ENCODE measurements at regions not wholly inside any gene's neighbourhood (a gene's known extent, or its start where the extent isn't known, plus 50 kb on each side); places are given as distances from the start of the nearest gene placed in this dataset.

DNA sequence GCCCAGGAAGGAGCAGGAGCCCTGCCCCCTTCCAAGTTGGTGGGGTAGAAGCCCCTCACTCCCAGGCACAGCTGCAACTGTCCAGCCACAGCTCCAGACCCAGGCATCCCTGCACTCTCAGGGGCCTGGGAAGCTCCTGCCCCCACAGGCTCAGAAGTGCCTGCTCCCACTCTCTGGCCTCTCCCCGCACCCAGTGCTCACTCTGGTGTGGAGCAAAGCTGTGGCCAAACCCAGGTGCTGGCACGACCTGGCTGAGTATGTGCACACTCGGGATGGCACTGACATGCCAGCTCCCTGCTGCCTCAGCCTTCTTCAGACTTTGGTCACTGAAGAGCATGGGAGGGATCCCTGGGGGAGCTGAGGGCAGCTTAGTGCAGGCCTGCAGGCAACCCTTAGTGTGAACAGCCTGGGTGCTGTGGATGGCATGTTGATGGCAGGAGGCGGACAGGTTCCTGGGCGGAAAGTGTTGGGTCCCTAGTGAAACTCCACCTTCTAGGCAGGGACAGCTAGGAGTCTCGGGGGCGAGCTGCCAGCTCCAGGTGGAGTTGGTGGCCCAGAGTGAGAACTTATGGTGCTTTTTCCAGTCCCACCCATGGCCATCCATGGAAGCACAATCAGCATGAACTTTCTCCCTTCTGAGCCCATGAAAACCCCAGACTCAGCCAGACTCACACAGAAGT, 489.2 kb upstream of the ROBO2 start:
- DNase-seq: no peak

- no peak for DNase-seq
Observed at GRCh38 chr3:76551739-76552138, 488.2 kb upstream of the ROBO2 start.

GRCh38 chr3:76552653-76553052, 487.2 kb upstream of the ROBO2 start:
- no peak for DNase-seq

DNA sequence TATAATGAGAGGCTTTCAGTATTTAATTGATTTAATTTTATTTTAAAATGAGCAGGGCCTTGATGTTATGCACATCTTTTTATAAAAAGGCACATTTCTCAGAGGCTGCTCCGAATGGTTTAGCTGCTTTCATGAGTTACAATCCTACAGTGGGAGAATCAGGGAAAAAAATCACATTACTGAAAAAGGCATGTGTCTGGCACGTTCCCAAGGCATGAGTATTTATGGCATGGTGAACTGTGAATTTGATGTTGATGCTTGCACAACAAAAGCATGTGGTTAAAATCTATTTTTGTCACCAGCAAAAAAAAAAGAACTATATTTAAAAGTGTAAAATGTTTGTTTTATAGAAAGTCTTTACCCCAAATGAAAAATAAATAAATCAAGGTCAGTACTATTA, 485.2 kb upstream of the ROBO2 start:
- DNase-seq: no peak

- peak; percentile 32 for DNase-seq
Observed at GRCh38 chr3:76561494-76562236, 478.2 kb upstream of the ROBO2 start.

DNA sequence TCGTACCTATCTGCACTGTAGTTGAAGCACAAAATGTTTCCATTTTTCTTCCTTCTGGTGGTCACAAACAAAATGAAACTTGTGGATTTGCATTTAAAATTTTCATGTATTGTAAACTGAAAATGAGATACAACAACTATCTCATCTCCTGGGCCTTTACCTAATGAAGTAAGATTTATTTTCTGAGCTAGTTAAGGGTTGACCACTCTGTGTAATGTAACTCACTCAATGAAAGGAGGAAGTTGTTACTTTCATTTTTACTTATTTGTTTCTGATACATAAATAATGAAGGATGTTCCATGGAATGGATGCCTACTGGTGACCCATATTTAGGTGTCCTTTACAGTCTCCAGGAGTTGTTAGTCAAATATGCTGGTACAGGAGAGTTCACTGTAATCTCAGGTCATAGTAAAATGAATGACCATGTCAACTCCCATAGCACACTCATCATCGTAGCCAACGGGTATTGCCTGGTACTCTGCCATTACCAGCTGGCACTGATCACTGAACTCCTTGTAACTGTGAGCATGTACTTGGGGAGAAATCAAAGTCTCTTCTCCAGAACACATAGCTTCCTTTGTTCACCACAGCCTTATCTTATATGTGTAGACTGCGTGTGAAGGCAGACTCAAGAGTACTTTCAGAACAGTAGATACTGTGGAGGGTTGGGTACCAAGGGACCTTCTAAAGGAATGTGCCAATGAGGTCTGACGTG, 474.2 kb upstream of the ROBO2 start:
- DNase-seq: no peak

- DNase-seq: no peak
Observed at GRCh38 chr3:76566211-76566534, 473.7 kb upstream of the ROBO2 start.

GRCh38 chr3:76566904-76567303, 473.0 kb upstream of the ROBO2 start:
- no peak for DNase-seq

GRCh38 chr3:76570436-76571057, 469.4 kb upstream of the ROBO2 start:
- peak; percentile 4 for DNase-seq

DNA sequence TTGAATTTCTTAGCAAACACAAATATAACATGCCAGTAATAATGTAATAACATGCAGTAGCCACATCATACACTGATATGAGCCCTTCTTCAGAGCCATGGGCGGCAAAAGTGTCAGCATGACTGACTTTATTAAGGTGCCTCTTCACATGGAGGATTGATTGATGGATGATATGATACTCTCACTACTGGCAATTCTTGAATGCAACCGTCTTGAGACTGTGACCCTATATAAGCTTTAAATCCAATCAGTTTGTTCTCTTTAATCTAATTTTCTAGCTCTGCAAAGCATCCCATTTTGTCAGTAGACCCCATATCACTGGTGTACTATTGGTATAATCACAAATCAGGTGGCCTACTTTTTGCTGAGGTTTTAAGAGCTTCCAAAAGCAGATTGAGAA, 463.7 kb upstream of the ROBO2 start:
- no peak for DNase-seq

DNA sequence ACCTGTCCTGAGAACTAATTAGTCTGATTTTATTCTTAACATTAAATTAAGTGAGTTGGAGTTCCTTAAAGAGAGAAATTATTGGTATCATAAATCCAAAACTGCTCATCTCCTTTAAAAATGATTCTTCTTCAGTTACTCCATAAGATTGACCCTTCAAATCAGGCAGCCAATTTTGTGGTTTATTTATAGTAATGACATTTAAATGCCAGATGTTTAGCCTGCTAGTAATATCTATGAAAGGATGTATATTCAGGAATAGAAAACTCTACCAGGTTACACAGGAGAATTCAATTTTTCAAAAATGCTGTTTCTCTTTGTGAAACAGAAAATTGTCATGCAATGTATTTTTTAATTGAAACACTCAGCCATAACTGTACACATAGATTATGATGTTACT, 457.8 kb upstream of the ROBO2 start:
- DNase-seq: no peak

- DNase-seq: no peak
Observed at GRCh38 chr3:76582632-76583378, 457.1 kb upstream of the ROBO2 start.

DNA sequence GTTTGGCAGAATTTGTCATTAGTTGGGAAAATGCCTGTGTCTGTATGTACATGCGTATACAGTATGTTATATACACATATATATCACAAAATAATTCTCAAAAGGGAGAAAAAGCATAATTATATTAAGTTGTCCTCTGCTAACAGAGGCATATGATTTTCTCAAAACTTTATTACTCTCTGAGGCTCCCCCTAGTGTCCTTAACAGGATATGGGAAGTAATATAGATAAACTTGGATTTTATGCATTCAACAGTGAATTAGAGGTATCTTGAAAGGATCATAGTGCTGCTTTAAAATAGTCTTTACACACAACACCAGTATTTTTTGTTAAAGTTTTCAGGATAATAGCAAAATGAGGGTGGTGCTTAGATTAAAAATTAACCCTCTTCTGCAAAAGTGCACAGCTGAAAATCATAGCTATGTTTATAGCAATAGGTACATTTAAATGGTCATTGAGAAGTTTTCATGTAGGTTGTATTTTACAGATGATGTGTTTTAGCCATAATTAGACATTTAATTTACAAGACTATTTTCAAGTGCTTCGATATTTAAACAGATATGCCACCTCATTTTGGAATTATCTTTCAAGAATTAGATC, 454.0 kb upstream of the ROBO2 start:
- DNase-seq: no peak

DNA sequence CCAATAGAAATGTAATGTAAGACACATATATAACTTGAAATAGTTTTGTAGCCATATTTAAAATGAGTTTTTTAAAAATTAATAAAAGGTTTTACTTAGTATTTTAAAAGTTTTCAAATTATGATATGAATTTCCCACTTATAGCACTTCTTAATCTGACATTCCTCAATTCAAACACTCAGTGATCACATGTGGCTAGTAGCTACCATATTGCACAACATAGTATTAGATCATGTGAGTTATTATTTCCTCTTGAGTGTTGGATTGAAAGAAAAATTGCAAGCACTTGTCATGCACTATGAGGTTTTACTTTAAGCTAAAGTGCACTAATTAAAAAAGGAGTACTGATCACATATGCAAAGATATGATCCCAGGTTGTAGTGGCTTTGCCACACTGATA, 453.4 kb upstream of the ROBO2 start:
- DNase-seq: no peak

- no peak for DNase-seq
Observed at GRCh38 chr3:76610150-76610549, 429.7 kb upstream of the ROBO2 start.

DNA sequence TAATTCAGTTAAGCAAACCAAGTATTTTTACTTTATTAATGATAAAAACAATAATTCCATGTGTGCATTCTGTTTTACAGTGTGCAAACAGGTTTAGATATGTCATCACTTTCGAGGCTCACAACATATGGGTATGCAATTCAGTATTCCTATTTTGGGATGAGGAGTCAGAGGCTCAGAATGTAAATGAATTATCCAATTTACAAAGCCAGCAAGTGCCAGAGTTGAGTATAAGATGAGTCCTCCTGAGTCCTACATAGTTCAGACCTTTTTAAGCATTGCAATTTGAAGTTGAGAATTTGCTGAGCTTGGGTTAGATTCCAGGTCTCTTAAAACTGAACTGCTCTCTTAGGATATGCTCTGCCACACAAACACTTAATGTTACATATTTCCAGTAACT, 424.2 kb upstream of the ROBO2 start:
- no peak for DNase-seq

DNA sequence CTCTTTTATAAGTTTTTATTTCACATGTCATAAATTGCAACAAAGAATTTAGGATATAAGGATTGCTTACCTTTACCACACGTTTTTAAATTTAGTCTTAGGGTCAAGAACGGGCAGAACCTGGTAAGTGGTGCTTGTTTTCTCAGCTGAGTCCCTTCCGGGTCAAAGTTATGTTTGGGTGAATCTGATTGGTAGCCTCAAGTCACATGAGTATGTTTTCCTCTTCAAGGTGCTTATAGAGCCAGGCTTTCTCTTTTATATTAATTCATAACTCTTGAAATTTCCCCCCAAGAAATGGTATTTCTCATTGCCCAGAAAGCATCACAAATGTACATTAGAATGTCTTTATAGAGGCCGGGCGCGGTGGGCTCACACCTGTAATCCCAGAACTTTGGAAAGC, 415.7 kb upstream of the ROBO2 start:
- DNase-seq: no peak

DNA sequence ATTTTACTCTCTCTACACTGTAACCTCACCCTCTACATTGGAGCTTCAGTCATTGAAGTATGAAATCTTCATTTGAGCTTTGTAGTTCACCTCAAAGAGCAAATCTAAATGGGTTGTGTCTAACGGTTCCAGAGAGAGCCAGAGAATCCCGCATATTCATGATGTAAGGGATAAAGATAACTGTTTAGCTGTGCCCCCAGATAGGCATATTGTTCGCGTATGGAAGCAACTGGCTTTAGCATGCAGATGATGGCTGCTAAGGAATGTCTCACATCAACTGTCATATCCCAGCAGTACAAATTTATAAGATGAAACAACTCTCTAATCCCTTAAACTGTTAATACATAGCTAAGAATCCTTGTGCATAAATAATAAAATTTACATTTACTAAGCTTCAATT, 412.7 kb upstream of the ROBO2 start:
- no peak for DNase-seq

DNA sequence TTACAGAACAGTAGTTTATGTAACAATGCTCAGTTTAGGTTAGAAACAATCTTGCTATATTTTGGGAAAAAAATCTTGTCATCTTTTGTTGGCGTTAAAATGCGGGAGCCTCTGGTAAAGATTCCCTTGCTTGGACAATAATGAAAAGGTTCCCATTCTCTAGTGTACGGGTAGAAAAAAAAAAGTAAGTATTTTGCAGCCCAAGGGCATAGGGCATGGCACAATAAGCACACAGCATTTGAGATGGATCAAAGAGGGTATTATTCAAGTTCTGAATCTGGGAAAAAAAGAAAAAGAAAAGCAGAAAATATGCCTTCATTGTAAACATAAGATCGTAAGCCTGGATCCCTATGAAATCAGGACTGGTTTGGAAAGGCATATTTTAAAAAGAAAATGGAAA, 408.6 kb upstream of the ROBO2 start:
- no peak for DNase-seq

GRCh38 chr3:76638006-76638405, 401.9 kb upstream of the ROBO2 start:
- DNase-seq: no peak

DNA sequence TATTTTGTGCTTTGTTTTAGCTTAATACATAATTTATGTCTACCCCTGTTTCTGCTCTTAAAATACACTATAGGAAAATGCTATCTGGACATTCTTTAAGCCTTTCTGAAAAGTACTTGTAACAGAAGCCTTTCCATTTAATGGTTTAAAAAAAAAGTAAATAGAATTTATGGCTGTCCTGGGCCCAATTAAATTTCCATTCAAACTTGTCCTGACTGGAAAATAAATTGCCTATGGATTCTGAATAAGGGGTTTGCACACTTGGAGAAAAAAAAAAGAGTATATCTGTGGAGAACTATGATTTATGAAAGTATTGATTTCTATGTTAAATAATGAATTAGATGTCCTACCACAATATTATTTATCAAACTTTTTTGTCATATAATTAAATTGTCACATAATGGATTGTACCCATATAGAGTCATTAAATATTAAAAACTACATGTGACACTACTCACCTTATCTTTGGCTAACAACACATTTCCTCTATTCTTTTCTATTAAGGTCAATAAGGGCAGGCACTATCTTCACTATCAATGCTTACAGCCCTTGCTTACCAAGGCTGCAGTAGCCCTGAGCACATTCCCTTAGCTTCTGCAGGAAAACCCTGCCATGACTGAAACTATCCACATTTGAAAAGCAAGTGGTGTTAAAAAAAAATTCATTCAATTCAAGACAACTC, 396.1 kb upstream of the ROBO2 start:
- no peak for DNase-seq

- DNase-seq: no peak
Observed at GRCh38 chr3:76644305-76644675, 395.6 kb upstream of the ROBO2 start.
